ENCODE measurements at regions not wholly inside any gene's neighbourhood (a gene's known extent, or its start where the extent isn't known, plus 50 kb on each side); places are given as distances from the start of the nearest gene placed in this dataset.

DNA sequence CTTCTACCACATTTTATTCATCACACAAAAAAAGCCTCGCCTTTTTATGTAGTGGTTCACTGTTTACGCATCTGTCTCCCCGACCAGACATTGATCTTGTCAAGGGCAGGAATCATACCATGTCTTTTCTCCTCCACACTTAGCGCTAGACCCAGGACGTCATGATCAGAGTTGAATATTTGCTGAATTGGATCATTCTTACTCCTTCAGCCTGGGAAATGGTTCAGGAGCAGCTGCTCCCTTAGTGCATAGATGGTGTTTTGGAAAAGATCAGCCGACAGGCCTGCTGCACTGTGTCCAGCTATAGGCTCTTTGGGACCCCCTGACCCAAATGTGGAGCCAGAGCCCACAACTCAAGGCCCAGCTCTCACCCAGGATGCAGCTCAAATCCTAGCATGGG is 249.1 kb upstream of the TMEM72 start:
- TF ChIP-seq, protein P1, sequence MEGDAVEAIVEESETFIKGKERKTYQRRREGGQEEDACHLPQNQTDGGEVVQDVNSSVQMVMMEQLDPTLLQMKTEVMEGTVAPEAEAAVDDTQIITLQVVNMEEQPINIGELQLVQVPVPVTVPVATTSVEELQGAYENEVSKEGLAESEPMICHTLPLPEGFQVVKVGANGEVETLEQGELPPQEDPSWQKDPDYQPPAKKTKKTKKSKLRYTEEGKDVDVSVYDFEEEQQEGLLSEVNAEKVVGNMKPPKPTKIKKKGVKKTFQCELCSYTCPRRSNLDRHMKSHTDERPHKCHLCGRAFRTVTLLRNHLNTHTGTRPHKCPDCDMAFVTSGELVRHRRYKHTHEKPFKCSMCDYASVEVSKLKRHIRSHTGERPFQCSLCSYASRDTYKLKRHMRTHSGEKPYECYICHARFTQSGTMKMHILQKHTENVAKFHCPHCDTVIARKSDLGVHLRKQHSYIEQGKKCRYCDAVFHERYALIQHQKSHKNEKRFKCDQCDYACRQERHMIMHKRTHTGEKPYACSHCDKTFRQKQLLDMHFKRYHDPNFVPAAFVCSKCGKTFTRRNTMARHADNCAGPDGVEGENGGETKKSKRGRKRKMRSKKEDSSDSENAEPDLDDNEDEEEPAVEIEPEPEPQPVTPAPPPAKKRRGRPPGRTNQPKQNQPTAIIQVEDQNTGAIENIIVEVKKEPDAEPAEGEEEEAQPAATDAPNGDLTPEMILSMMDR (IDR thresholded peaks at IDR 0.05): no peak
- TF ChIP-seq EP300 (IDR thresholded peaks at IDR 0.05) (no peak), POLR2A (IDR thresholded peaks at IDR 0.05) (no peak)
